ENCODE measurements at regions not wholly inside any gene's neighbourhood (a gene's known extent, or its start where the extent isn't known, plus 50 kb on each side); places are given as distances from the start of the nearest gene placed in this dataset.

- DNase-seq = no peak
- ATAC-seq = no peak
- Histone ChIP-seq H3K9me3 (ENCODE audit: control insufficient read depth, low read length) (no peaks in the 10 kb centered on the region), H3K27ac (ENCODE audit: low read length) (no peak overlapping the region), H3K4me1 (ENCODE audit: control insufficient read depth, insufficient read depth, low read length) (no peaks in the 10 kb centered on the region), H3K4me3 (ENCODE audit: low read length) (no peak overlapping the region), H3K27me3 (ENCODE audit: control insufficient read depth, insufficient read depth) (no peaks in the 10 kb centered on the region)
- WGBS = 94% methylated on average over 1 of the region's 1 CpG
- intact Hi-C loops (cut with DNase I) = no loop called here
Observed at GRCh38 chr1:199792874-199793273, 234.6 kb upstream of the NR5A2 start.

GRCh38 chr1:199794105-199794863 is 233.2 kb upstream of the NR5A2 start:
- Histone ChIP-seq H3K27me3 (ENCODE audit: control insufficient read depth, insufficient read depth) (no peaks in the 10 kb centered on the region), H3K9me3 (ENCODE audit: control insufficient read depth, low read length) (no peaks in the 10 kb centered on the region), H3K4me1 (ENCODE audit: control insufficient read depth, insufficient read depth, low read length) (no peaks in the 10 kb centered on the region), H3K27ac (ENCODE audit: low read length) (no peak overlapping the region), H3K4me3 (ENCODE audit: low read length) (no peak overlapping the region)
- intact Hi-C loops (cut with DNase I) = no loop called here
- 81% methylated on average over 9 of the region's 9 CpGs for WGBS
- DNase-seq = no peak
- ATAC-seq = no peak

GRCh38 chr1:199799116-199799515 is 228.4 kb upstream of the NR5A2 start:
- ATAC-seq (no peak), DNase-seq (no peak)
- H3K9me3 ChIP-seq (ENCODE audit: control insufficient read depth, low read length) = no peaks in the 10 kb centered on the region
- H3K27me3 ChIP-seq (ENCODE audit: control insufficient read depth, insufficient read depth) = no peaks in the 10 kb centered on the region
- intact Hi-C loops (cut with DNase I) = no loop called here
- no peaks in the 10 kb centered on the region for H3K4me1 ChIP-seq (ENCODE audit: control insufficient read depth, insufficient read depth, low read length)
- whole genome bisulfite sequencing = 88% methylated on average over 8 of the region's 8 CpGs
- no peak overlapping the region for H3K4me3 ChIP-seq (ENCODE audit: low read length)
- H3K27ac ChIP-seq (ENCODE audit: low read length) = no peak overlapping the region

- no peaks in the 10 kb centered on the region for H3K4me1 ChIP-seq (ENCODE audit: control insufficient read depth, insufficient read depth, low read length)
- no peaks in the 10 kb centered on the region for H3K27me3 ChIP-seq (ENCODE audit: control insufficient read depth, insufficient read depth)
- H3K9me3 ChIP-seq (ENCODE audit: control insufficient read depth, low read length) = no peaks in the 10 kb centered on the region
- H3K27ac ChIP-seq (ENCODE audit: low read length) = no peak overlapping the region
- intact Hi-C loops (cut with DNase I) = no loop called here
- DNase-seq (no peak), ATAC-seq (no peak)
- no peak overlapping the region for H3K4me3 ChIP-seq (ENCODE audit: low read length)
- 78% methylated on average over 4 of the region's 4 CpGs for WGBS
Observed at GRCh38 chr1:199804526-199804925, 223.0 kb upstream of the NR5A2 start.

GRCh38 chr1:199808110-199808870 is 219.2 kb upstream of the NR5A2 start:
- intact Hi-C loops (cut with DNase I) = no loop called here

GRCh38 chr1:199809311-199809710 is 218.2 kb upstream of the NR5A2 start:
- ATAC-seq (no peak), DNase-seq (no peak)
- no peaks in the 10 kb centered on the region for H3K27me3 ChIP-seq (ENCODE audit: control insufficient read depth, insufficient read depth)
- peaks cover 2% of the 10 kb centered on the region for H3K9me3 ChIP-seq (ENCODE audit: control insufficient read depth, low read length)
- 91% methylated on average over 1 of the region's 1 CpG for WGBS
- no peaks in the 10 kb centered on the region for H3K4me1 ChIP-seq (ENCODE audit: control insufficient read depth, insufficient read depth, low read length)
- intact Hi-C loops (cut with DNase I) = no loop called here
- H3K4me3 ChIP-seq (ENCODE audit: low read length) = no peak overlapping the region
- no peak overlapping the region for H3K27ac ChIP-seq (ENCODE audit: low read length)

More at GRCh38 chr1:199808110-199808870, 219.2 kb upstream of the NR5A2 start:
- Histone ChIP-seq H3K27ac (ENCODE audit: low read length) (no peak overlapping the region), H3K27me3 (ENCODE audit: control insufficient read depth, insufficient read depth) (no peaks in the 10 kb centered on the region), H3K9me3 (ENCODE audit: control insufficient read depth, low read length) (peaks cover 2% of the 10 kb centered on the region), H3K4me3 (ENCODE audit: low read length) (no peak overlapping the region), H3K4me1 (ENCODE audit: control insufficient read depth, insufficient read depth, low read length) (no peaks in the 10 kb centered on the region)
- no peak for ATAC-seq
- DNase-seq = no peak
- 58% methylated on average over 2 of the region's 2 CpGs for WGBS

GRCh38 chr1:199811163-199811562 is 216.3 kb upstream of the NR5A2 start:
- Histone ChIP-seq H3K27ac (ENCODE audit: low read length) (no peak overlapping the region), H3K4me1 (ENCODE audit: control insufficient read depth, insufficient read depth, low read length) (no peaks in the 10 kb centered on the region), H3K9me3 (ENCODE audit: control insufficient read depth, low read length) (peaks cover 2% of the 10 kb centered on the region), H3K27me3 (ENCODE audit: control insufficient read depth, insufficient read depth) (no peaks in the 10 kb centered on the region), H3K4me3 (ENCODE audit: low read length) (no peak overlapping the region)
- DNase-seq = no peak
- ATAC-seq = no peak
- intact Hi-C loops (cut with DNase I) = no loop called here
- 89% methylated on average over 5 of the region's 5 CpGs for WGBS

- intact Hi-C loops (cut with DNase I) = no loop called here
- no peaks in the 10 kb centered on the region for H3K4me1 ChIP-seq (ENCODE audit: control insufficient read depth, insufficient read depth, low read length)
- no peak overlapping the region for H3K4me3 ChIP-seq (ENCODE audit: low read length)
- ATAC-seq (no peak), DNase-seq (no peak)
- H3K9me3 ChIP-seq (ENCODE audit: control insufficient read depth, low read length) = peaks cover 2% of the 10 kb centered on the region
- no peaks in the 10 kb centered on the region for H3K27me3 ChIP-seq (ENCODE audit: control insufficient read depth, insufficient read depth)
- WGBS = 71% methylated on average over 4 of the region's 4 CpGs
- no peak overlapping the region for H3K27ac ChIP-seq (ENCODE audit: low read length)
Observed at GRCh38 chr1:199813198-199813597, 214.3 kb upstream of the NR5A2 start.

- Histone ChIP-seq H3K4me3 (ENCODE audit: low read length) (no peak overlapping the region), H3K9me3 (ENCODE audit: control insufficient read depth, low read length) (peaks cover 2% of the 10 kb centered on the region), H3K27me3 (ENCODE audit: control insufficient read depth, insufficient read depth) (no peaks in the 10 kb centered on the region), H3K27ac (ENCODE audit: low read length) (no peak overlapping the region), H3K4me1 (ENCODE audit: control insufficient read depth, insufficient read depth, low read length) (no peaks in the 10 kb centered on the region)
- no peak for DNase-seq
- no peak for ATAC-seq
- 57% methylated on average over 3 of the region's 3 CpGs for WGBS
- intact Hi-C loops (cut with DNase I) = no loop called here
Observed at GRCh38 chr1:199815947-199816346, 211.6 kb upstream of the NR5A2 start.

GRCh38 chr1:199817266-199817665 is 210.2 kb upstream of the NR5A2 start:
- H3K27ac ChIP-seq (ENCODE audit: low read length) = no peak overlapping the region
- H3K4me1 ChIP-seq (ENCODE audit: control insufficient read depth, insufficient read depth, low read length) = no peaks in the 10 kb centered on the region
- H3K27me3 ChIP-seq (ENCODE audit: control insufficient read depth, insufficient read depth) = no peaks in the 10 kb centered on the region
- H3K9me3 ChIP-seq (ENCODE audit: control insufficient read depth, low read length) = no peaks in the 10 kb centered on the region
- no peak for DNase-seq
- 82% methylated on average over 1 of the region's 1 CpG for WGBS
- intact Hi-C loops (cut with DNase I) = no loop called here
- no peak for ATAC-seq
- H3K4me3 ChIP-seq (ENCODE audit: low read length) = no peak overlapping the region

- 52% methylated on average over 4 of the region's 4 CpGs for WGBS
- DNase-seq = no peak
- intact Hi-C loops (cut with DNase I) = no loop called here
Observed at GRCh38 chr1:199821029-199821779, 206.3 kb upstream of the NR5A2 start.

More at GRCh38 chr1:199821029-199821779, 206.3 kb upstream of the NR5A2 start:
- no peak overlapping the region for H3K4me3 ChIP-seq (ENCODE audit: low read length)
- no peak overlapping the region for H3K27ac ChIP-seq (ENCODE audit: low read length)
- H3K9me3 ChIP-seq (ENCODE audit: control insufficient read depth, low read length) = no peaks in the 10 kb centered on the region
- ATAC-seq = no peak
- H3K27me3 ChIP-seq (ENCODE audit: control insufficient read depth, insufficient read depth) = no peaks in the 10 kb centered on the region
- H3K4me1 ChIP-seq (ENCODE audit: control insufficient read depth, insufficient read depth, low read length) = no peaks in the 10 kb centered on the region

All from right cardiac atrium (tissue), 5 donors.